Heart left ventricle (tissue), 13 donors: ENCODE measurements at regions not wholly inside any gene's neighbourhood (a gene's known extent, or its start where the extent isn't known, plus 50 kb on each side); places are given as distances from the start of the nearest gene placed in this dataset.

Source experiments
- POLR2A ChIP-seq, 2 donors: fragments of 450-650 bp; IDR thresholded peaks; one replicate each; pipeline ENCODE4 v1.6.1; 2017; ENCODE audit warnings: antibody characterized with exemption in 2 of 2, mild to moderate bottlenecking in 2 of 2, moderate library complexity in 2 of 2
- TF ChIP-seq, protein P1 (sequence below), 12 donors: fragments of 200-600 bp; sonication (generic) in 4 of 12; IDR thresholded peaks; one replicate each; pipeline versions ENCODE4 v1.5.0 to v1.8.0; 2018 to 2022; ENCODE audit warnings: antibody characterized with exemption in 12 of 12, mild to moderate bottlenecking in 5 of 12
- donor health status: ischemic (EF 13 %, LVEDD 7.1; RV severe dilation, severe dysfunction).
- donor health status: DM: no; HTN: yes; CAD: no.
- donor health status: DM: no; HTN: no; CAD: no.
- donor health status: ischemic (EF 25% LVEDD 6.9; RV normal size, moderate dysfunction).
- donor health status: ischemic (EF 25% LVEDD 5.7; RV mildly dilated, moderate dysfunction).
- donor health status: ischemic (EF 35%, LVEDD 5.7; RV mildly dilated, moderate dysfunction).
- donor health status: nonischemic (EF 11% LVEDD 7.7; RV severe dilation, severe dysfunction).
- donor health status: DM: yes; HTN: yes; CAD: no.
- donor health status: PGD.
- donor health status: ischemic (EF 29% LVEDD 5.4; RV normal size, mild dysfunction).
- donor health status: nonischemic (EF 23%, LVEDD 6.1; RV moderate dilation, normal function).

DNA sequence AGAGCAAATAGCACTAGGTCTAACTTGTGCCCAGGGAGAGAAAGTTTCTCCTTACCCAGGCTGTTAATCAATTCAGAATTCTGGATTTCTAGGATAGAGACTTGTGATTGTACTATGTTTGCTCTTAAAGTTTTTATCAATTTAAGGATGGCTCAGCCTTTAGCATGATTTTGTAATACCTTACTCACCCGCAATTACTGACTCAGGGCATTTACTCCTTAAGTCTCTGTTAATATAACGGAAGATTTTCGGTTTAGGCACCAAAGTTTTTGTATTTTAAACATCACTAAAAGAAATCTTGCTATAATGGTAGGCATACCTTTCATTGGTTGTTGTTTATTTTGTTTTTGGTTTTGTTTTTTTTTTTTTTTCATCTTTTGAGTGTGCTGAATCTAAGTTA is 358.2 kb downstream of the RBM43 start:
- TF ChIP-seq, protein P1, sequence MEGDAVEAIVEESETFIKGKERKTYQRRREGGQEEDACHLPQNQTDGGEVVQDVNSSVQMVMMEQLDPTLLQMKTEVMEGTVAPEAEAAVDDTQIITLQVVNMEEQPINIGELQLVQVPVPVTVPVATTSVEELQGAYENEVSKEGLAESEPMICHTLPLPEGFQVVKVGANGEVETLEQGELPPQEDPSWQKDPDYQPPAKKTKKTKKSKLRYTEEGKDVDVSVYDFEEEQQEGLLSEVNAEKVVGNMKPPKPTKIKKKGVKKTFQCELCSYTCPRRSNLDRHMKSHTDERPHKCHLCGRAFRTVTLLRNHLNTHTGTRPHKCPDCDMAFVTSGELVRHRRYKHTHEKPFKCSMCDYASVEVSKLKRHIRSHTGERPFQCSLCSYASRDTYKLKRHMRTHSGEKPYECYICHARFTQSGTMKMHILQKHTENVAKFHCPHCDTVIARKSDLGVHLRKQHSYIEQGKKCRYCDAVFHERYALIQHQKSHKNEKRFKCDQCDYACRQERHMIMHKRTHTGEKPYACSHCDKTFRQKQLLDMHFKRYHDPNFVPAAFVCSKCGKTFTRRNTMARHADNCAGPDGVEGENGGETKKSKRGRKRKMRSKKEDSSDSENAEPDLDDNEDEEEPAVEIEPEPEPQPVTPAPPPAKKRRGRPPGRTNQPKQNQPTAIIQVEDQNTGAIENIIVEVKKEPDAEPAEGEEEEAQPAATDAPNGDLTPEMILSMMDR (IDR thresholded peaks at IDR 0.05), result no peak
- no peak for TF ChIP-seq POLR2A (IDR thresholded peaks at IDR 0.05)
